A549 (cell line): ENCODE measurements at regions not wholly inside any gene's neighbourhood (a gene's known extent, or its start where the extent isn't known, plus 50 kb on each side); places are given as distances from the start of the nearest gene placed in this dataset.

Experiments
- ATAC-seq, 2 experiments: fragments of 200-7000 bp in 1 of 2; fragments of >200 bp in 1 of 2; cut with Nextera tagmentation in 1 of 2; cut with Tn5 transposase in 1 of 2; 3 replicates each; pipeline versions ENCODE4 v1.8.0 to v1.9.1; 2018 to 2020; ENCODE audit warnings: mild to moderate bottlenecking in 1 of 2, moderate library complexity in 1 of 2
- CTCF ChIA-PET: fragments of 300-600 bp; sonication (Branson Sonifier 250); formaldehyde crosslinking; extraction: SDS; loops from one replicate; lab custom pipeline; 2021; ENCODE audit warnings: antibody characterized with exemption, inconsistent platforms; lab: Yijun Ruan, JAX
- POLR2A ChIA-PET: fragments of 350-600 bp; formaldehyde crosslinking; extraction: SDS; loops from one replicate; lab custom pipeline; 2021; ENCODE audit warnings: antibody characterized with exemption, inconsistent platforms; lab: Yijun Ruan, JAX
- DNase-seq, 2 experiments: peaks; one replicate each; pipeline versions ENCODE4 v3.0.0 to v3.0.0-alpha.2; 2011 to 2016; ENCODE audit warnings: low read depth in 1 of 2, low spot score in 1 of 2
- FAIRE-seq: peaks from 2 replicates; lab custom pipeline; 2011; peaks lifted over from hg19 to GRCh38; lab: Jason Lieb, UNC
- H3K27ac ChIP-seq, 2 experiments: fragments of >200 bp; sonication (Bioruptor Twin); formaldehyde crosslinking; 3 replicates each; pipeline ENCODE4 v1.5.1; 2016 to 2017
- H3K4me1 ChIP-seq: fragments of >200 bp; sonication (Bioruptor Twin); formaldehyde crosslinking; 3 replicates; pipeline ENCODE4 v1.6.1; 2016
- H3K4me2 ChIP-seq: fragments of >200 bp; sonication (Bioruptor Twin); formaldehyde crosslinking; 3 replicates; pipeline ENCODE4 v1.6.1; 2016
- H3K4me3 ChIP-seq: fragments of >200 bp; sonication (Bioruptor Twin); formaldehyde crosslinking; 3 replicates; pipeline ENCODE4 v1.5.1; 2016
- H3K9me3 ChIP-seq: fragments of >200 bp; sonication (Bioruptor Twin); formaldehyde crosslinking; 3 replicates; pipeline ENCODE4 v1.6.1; 2016
- ATOH8 ChIP-seq: fragments of 250-450 bp; sonication (Bioruptor Pico); IDR thresholded peaks from 2 replicates; pipeline ENCODE4 v1.5.0; 2020; ENCODE audit warnings: low read depth, mild to moderate bottlenecking, moderate library complexity
- CBX2 ChIP-seq: fragments of 200-600 bp; sonication (generic); IDR thresholded peaks from 2 replicates; pipeline ENCODE4 v1.6.1; 2016; ENCODE audit warnings: low read depth, mild to moderate bottlenecking, borderline replicate concordance
- CTCF ChIP-seq: fragments of >200 bp; sonication (Bioruptor Twin); formaldehyde crosslinking; IDR thresholded peaks from 3 replicates; pipeline ENCODE4 v1.5.1; 2016
- E2F6 ChIP-seq: IDR thresholded peaks from 2 replicates; pipeline ENCODE4 v1.6.1; 2012; ENCODE audit warnings: low read depth, borderline replicate concordance
- EHMT2 ChIP-seq: fragments of 200-600 bp; sonication (generic); IDR thresholded peaks from 2 replicates; pipeline ENCODE4 v1.6.1; 2016; ENCODE audit warnings: antibody characterized with exemption, low read depth, mild to moderate bottlenecking, moderate library complexity
- FOSB ChIP-seq: fragments of 250-450 bp; sonication (Bioruptor Pico); IDR thresholded peaks from 2 replicates; pipeline ENCODE4 v1.5.0; 2020; ENCODE audit warnings: mild to moderate bottlenecking, moderate library complexity
- GATA3 ChIP-seq: IDR thresholded peaks from 2 replicates; pipeline ENCODE4 v1.6.1; 2012; ENCODE audit warnings: borderline replicate concordance
- HDAC2 ChIP-seq: fragments of 200-600 bp; sonication (generic); IDR thresholded peaks from 2 replicates; pipeline ENCODE4 v1.6.1; 2016
- KDM1A ChIP-seq: fragments of 200-600 bp; sonication (generic); IDR thresholded peaks from 2 replicates; pipeline ENCODE4 v1.6.1; 2016; ENCODE audit warnings: low read depth, mild to moderate bottlenecking
- MAFK ChIP-seq: fragments of 450-650 bp; IDR thresholded peaks from 2 replicates; pipeline ENCODE4 v1.6.1; 2014; ENCODE audit not compliant: partially characterized antibody
- MAZ ChIP-seq: fragments of 150-350 bp; IDR thresholded peaks from 2 replicates; pipeline ENCODE4 v1.6.1; 2014; ENCODE audit warnings: antibody characterized with exemption, low read depth, low read length, borderline replicate concordance
- MYC ChIP-seq: IDR thresholded peaks from 2 replicates; pipeline ENCODE4 v1.6.1; 2012; ENCODE audit warnings: mild to moderate bottlenecking, inconsistent platforms, low read length, improper control_type of control experiment, borderline replicate concordance
- PHF8 ChIP-seq: fragments of 200-600 bp; sonication (generic); IDR thresholded peaks from 2 replicates; pipeline ENCODE4 v1.6.1; 2016; ENCODE audit warnings: low read depth, mild to moderate bottlenecking, antibody characterized with exemption, moderate library complexity, borderline replicate concordance
- RAD21 ChIP-seq, 2 experiments: fragments of >200 bp in 1 of 2; sonication (Bioruptor Twin) in 1 of 2; formaldehyde crosslinking in 1 of 2; IDR thresholded peaks in 1 of 2; conservative IDR thresholded peaks in 1 of 2; 2 replicates in 1 of 2; 3 replicates in 1 of 2; pipeline ENCODE4 v1.6.1; 2012 to 2018; ENCODE audit warnings: inconsistent platforms in 1 of 2
- RARB ChIP-seq: fragments of 250-450 bp; sonication (Bioruptor Pico); IDR thresholded peaks from 2 replicates; pipeline ENCODE4 v1.8.0; 2021; ENCODE audit warnings: mild to moderate bottlenecking, moderate library complexity
- RCOR1 ChIP-seq: fragments of 150-350 bp; IDR thresholded peaks from 2 replicates; pipeline ENCODE4 v1.6.1; 2014; ENCODE audit warnings: antibody characterized with exemption, low read length, low read depth
- RFX5 ChIP-seq: fragments of 450-650 bp; IDR thresholded peaks from 2 replicates; pipeline ENCODE4 v1.7.1; 2014; ENCODE audit warnings: antibody characterized with exemption, mild to moderate bottlenecking, moderate library complexity
- SMC3 ChIP-seq: fragments of >200 bp; sonication (Bioruptor Twin); formaldehyde crosslinking; IDR thresholded peaks from 3 replicates; pipeline ENCODE4 v1.6.1; 2018; ENCODE audit warnings: inconsistent platforms
- TFCP2L1 ChIP-seq: fragments of 250-450 bp; sonication (Bioruptor Pico); IDR thresholded peaks from 2 replicates; pipeline ENCODE4 v1.5.0; 2021; ENCODE audit warnings: mild to moderate bottlenecking
- USF2 ChIP-seq: fragments of 450-650 bp; IDR thresholded peaks from 2 replicates; pipeline ENCODE4 v1.6.1; 2014; ENCODE audit warnings: antibody characterized with exemption
- ZC3H11A ChIP-seq: fragments of 450-650 bp; IDR thresholded peaks from 2 replicates; pipeline ENCODE4 v1.6.1; 2014; ENCODE audit warnings: antibody characterized with exemption, mild to moderate bottlenecking
- ZFP36 ChIP-seq: fragments of 450-650 bp; IDR thresholded peaks from 2 replicates; pipeline ENCODE4 v1.6.1; 2014; ENCODE audit warnings: borderline replicate concordance; ENCODE audit not compliant: partially characterized antibody
- ZSCAN20 ChIP-seq: fragments of 250-450 bp; sonication (Bioruptor Pico); IDR thresholded peaks from 2 replicates; pipeline ENCODE4 v1.8.0; 2022; ENCODE audit warnings: mild to moderate bottlenecking, moderate library complexity
- WGBS: methylation state at CpG from one replicate; pipeline ENCODE4 v1.1.6; 2017; ENCODE audit errors: missing lambda C conversion rate; 5-methylcytosine and 5-hydroxymethylcytosine counted together

GRCh38 chr4:186015212-186015817 lies 53.6 kb upstream of the TLR3 start:
- no peak overlapping the region for H3K4me2 ChIP-seq
- ChIA-PET POLR2A (no interaction called here), CTCF (no interaction called here)
- no peak overlapping the region for H3K4me3 ChIP-seq
- no peak overlapping the region for H3K27ac ChIP-seq
- H3K4me1 ChIP-seq, result no peaks in the 10 kb centered on the region
- DNase-seq (no peak), FAIRE-seq (no peak), ATAC-seq (no peak)
- TF ChIP-seq RAD21 (conservative IDR thresholded peaks at IDR 0.05 in 1 of 2, IDR thresholded peaks at IDR 0.05 in 1 of 2) (0 out of 5 replicates have a peak, but pooled peaks of 1 of the 2 experiments have one; percentile 6), CBX2 (no peak)
- H3K9me3 ChIP-seq, result no peaks in the 10 kb centered on the region
- 73% methylated on average over 12 of the region's 12 CpGs for WGBS

- TF ChIP-seq RARB (no peak), USF2 (no peak), MYC (no peak), GATA3 (no peak), ZC3H11A (no peak)
- CTCF ChIA-PET, result interaction anchor here (1.6 kb wide), 1 partner anchor 9 kb away, joined by 3 read pairs; no protein-coding TSS in a partner anchor
- Histone ChIP-seq H3K4me1 (no peaks in the 10 kb centered on the region), H3K4me2 (no peak overlapping the region), H3K9me3 (no peaks in the 10 kb centered on the region), H3K27ac (no peak overlapping the region), H3K4me3 (no peak overlapping the region)
- ATAC-seq (no peak), DNase-seq (no peak), FAIRE-seq (no peak)
- POLR2A ChIA-PET, result no interaction called here
- 70% methylated on average over 4 of the region's 4 CpGs for WGBS
These were observed 52.2 kb upstream of the TLR3 start for GRCh38 chr4:186016796-186017195.

- WGBS, result 70% methylated on average over 5 of the region's 6 CpGs
- ChIA-PET POLR2A (no interaction called here), CTCF (interaction anchor here (1.6 to 5.7 kb wide), 2 partner anchors 8 to 379 kb away, joined by 3 to 110 read pairs; no protein-coding TSS in a partner anchor)
- Histone ChIP-seq H3K4me1 (no peaks in the 10 kb centered on the region), H3K27ac (no peak overlapping the region), H3K4me2 (no peak overlapping the region), H3K4me3 (no peak overlapping the region)
- no peak for FAIRE-seq
- ATAC-seq, result no peak
- DNase-seq, result no peak
- TF ChIP-seq FOSB (CRISPR knock-in tag), result no peak
- no peak for TF ChIP-seq PHF8
- TF ChIP-seq HDAC2, result no peak
- TF ChIP-seq CTCF, result no peak
- TF ChIP-seq SMC3, result no peak
- no peak for TF ChIP-seq CBX2
- TF ChIP-seq KDM1A, result no peak
- no peak for TF ChIP-seq MAZ
- no peak for TF ChIP-seq RCOR1
- no peak for TF ChIP-seq E2F6
- no peak for TF ChIP-seq ZFP36
- TF ChIP-seq GATA3, result no peak
- no peak for TF ChIP-seq RARB
- no peak for TF ChIP-seq ATOH8
- no peak for TF ChIP-seq TFCP2L1 (CRISPR knock-in tag)
- TF ChIP-seq MAFK, result no peak
- TF ChIP-seq EHMT2, result no peak
- no peak for TF ChIP-seq ZSCAN20
- no peak for TF ChIP-seq RFX5
- TF ChIP-seq, all 56 proteins: peak for 0
- H3K9me3 ChIP-seq, result no peaks in the 10 kb centered on the region
These were observed 51.2 kb upstream of the TLR3 start for GRCh38 chr4:186017801-186018200.
